HEK293T (cell line): ENCODE measurements at regions not wholly inside any gene's neighbourhood (a gene's known extent, or its start where the extent isn't known, plus 50 kb on each side); places are given as distances from the start of the nearest gene placed in this dataset.
A peak's percentile ranks its signal among the peaks of the same experiment; 100 is the strongest.

Source experiments
- CTCF ChIA-PET: fragments of 350-600 bp; formaldehyde crosslinking; extraction: SDS; loops from one replicate; lab custom pipeline; 2021; ENCODE audit warnings: antibody characterized with exemption, inconsistent platforms; lab: Yijun Ruan, JAX
- POLR2A ChIA-PET: fragments of 350-600 bp; formaldehyde crosslinking; extraction: SDS; loops from one replicate; lab custom pipeline; 2020; ENCODE audit warnings: antibody characterized with exemption, inconsistent platforms; lab: Yijun Ruan, JAX
- DNase-seq: peaks from one replicate; pipeline ENCODE4 v3.0.0; 2012; ENCODE audit warnings: mixed read lengths; ENCODE audit errors: extremely low spot score
- ARNT ChIP-seq: fragments of 450-650 bp; IDR thresholded peaks from 2 replicates; pipeline ENCODE4 v1.6.1; 2017; ENCODE audit warnings: mild to moderate bottlenecking
- BHLHE40 ChIP-seq: fragments of 450-650 bp; IDR thresholded peaks from 2 replicates; pipeline ENCODE4 v1.6.1; 2016; ENCODE audit warnings: mild to moderate bottlenecking, moderate library complexity, borderline replicate concordance
- CTBP1 ChIP-seq: fragments of 450-650 bp; IDR thresholded peaks from 2 replicates; pipeline ENCODE4 v1.6.1; 2016; ENCODE audit warnings: borderline replicate concordance
- ELF4 ChIP-seq: fragments of 450-650 bp; IDR thresholded peaks from 2 replicates; pipeline ENCODE4 v1.6.1; 2017; ENCODE audit warnings: antibody characterized with exemption
- FOXA1 ChIP-seq: fragments of 450-650 bp; IDR thresholded peaks from 2 replicates; pipeline ENCODE4 v1.6.1; 2016; ENCODE audit warnings: mild to moderate bottlenecking
- FOXK2 ChIP-seq: fragments of 450-650 bp; IDR thresholded peaks from 2 replicates; pipeline ENCODE4 v1.6.1; 2016; ENCODE audit warnings: mild to moderate bottlenecking
- FOXM1 ChIP-seq: fragments of 450-650 bp; IDR thresholded peaks from 2 replicates; pipeline ENCODE4 v1.6.1; 2017; ENCODE audit warnings: mild to moderate bottlenecking, borderline replicate concordance
- HDGF ChIP-seq: fragments of 450-650 bp; IDR thresholded peaks from 2 replicates; pipeline ENCODE4 v1.6.1; 2017; ENCODE audit warnings: antibody characterized with exemption, borderline replicate concordance
- L3MBTL2 ChIP-seq: fragments of 450-650 bp; conservative IDR thresholded peaks from 2 replicates; pipeline ENCODE4 v1.6.1; 2016; ENCODE audit warnings: mild to moderate bottlenecking
- LEF1 ChIP-seq: fragments of 450-650 bp; IDR thresholded peaks from 2 replicates; pipeline ENCODE4 v1.6.1; 2017; ENCODE audit warnings: mild to moderate bottlenecking, borderline replicate concordance
- NFRKB ChIP-seq: fragments of 450-650 bp; IDR thresholded peaks from 2 replicates; pipeline ENCODE4 v1.6.1; 2016; ENCODE audit warnings: mild to moderate bottlenecking, moderate library complexity
- SP1 ChIP-seq: fragments of 450-650 bp; IDR thresholded peaks from 2 replicates; pipeline ENCODE4 v1.6.1; 2017
- SUZ12 ChIP-seq: fragments of 450-650 bp; IDR thresholded peaks from 2 replicates; pipeline ENCODE4 v1.6.1; 2016; ENCODE audit warnings: mild to moderate bottlenecking
- TARDBP ChIP-seq: fragments of 450-650 bp; IDR thresholded peaks from 2 replicates; pipeline ENCODE4 v1.6.1; 2016
- ZNF384 ChIP-seq: fragments of 450-650 bp; IDR thresholded peaks from 2 replicates; pipeline ENCODE4 v1.6.1; 2016
- TF ChIP-seq, protein P1 (sequence below): fragments of 450-650 bp; IDR thresholded peaks from 2 replicates; pipeline ENCODE4 v1.6.1; 2016

DNA sequence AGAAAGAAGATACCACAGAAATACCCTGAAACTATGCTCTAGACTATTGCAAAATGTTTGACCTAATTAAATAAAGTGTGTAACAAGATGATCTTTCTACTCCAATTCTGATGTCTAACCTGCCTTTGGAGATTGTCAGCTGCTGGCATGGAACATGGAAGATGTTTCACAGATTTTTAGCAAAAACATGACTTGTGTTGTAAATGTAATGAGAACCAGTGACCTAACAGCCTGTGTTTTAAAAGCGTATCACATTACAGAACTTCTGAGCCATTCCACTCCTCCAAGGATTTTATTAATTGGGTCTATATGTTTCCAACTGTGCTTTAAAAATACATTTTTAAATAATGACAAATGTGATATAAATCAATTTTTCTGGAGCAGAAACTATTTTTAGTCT, 526.3 kb upstream of the SEMA3D start:
- DNase-seq = no peak

DNA sequence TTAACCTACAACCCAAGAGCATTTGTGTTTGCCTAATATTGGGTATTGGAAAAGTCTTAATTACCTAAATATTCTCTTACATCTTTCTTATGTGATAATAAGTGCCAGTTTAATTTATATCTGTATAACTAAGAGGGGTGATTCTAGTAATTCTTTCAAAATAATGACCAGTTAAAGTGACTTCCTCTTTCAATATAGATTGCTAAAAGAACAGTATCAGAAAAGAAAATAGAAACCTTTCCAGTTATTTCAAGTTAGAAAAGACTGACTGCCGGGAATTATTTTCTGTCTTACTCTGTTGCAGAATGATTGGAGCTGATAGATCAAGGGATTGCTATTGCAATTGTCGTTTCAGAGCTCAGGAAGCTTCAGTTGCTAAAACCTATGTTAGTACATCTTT, 525.0 kb upstream of the SEMA3D start:
- DNase-seq = no peak
- no peak for TF ChIP-seq BHLHE40
- no peak for TF ChIP-seq SP1
- TF ChIP-seq ELF4 = no peak
- TF ChIP-seq HDGF = no peak
- TF ChIP-seq ARNT = no peak
- no peak for TF ChIP-seq TARDBP
- TF ChIP-seq CTBP1 = no peak
- TF ChIP-seq L3MBTL2 = no peak
- POLR2A ChIA-PET = no interaction called here
- CTCF ChIA-PET = no interaction called here

More for the DNA sequence above, 526.3 kb upstream of the SEMA3D start:
- ChIA-PET POLR2A (no interaction called here), CTCF (no interaction called here)
- TF ChIP-seq SP1 (no peak), L3MBTL2 (no peak), FOXM1 (no peak), NFRKB (no peak), ARNT (no peak), CTBP1 (no peak), HDGF (no peak), BHLHE40 (no peak), ELF4 (no peak), SUZ12 (no peak), TARDBP (no peak), ZNF384 (no peak), FOXK2 (no peak), LEF1 (no peak), FOXA1 (no peak)
- TF ChIP-seq, protein P1, sequence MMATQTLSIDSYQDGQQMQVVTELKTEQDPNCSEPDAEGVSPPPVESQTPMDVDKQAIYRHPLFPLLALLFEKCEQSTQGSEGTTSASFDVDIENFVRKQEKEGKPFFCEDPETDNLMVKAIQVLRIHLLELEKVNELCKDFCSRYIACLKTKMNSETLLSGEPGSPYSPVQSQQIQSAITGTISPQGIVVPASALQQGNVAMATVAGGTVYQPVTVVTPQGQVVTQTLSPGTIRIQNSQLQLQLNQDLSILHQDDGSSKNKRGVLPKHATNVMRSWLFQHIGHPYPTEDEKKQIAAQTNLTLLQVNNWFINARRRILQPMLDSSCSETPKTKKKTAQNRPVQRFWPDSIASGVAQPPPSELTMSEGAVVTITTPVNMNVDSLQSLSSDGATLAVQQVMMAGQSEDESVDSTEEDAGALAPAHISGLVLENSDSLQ = no peak

DNA sequence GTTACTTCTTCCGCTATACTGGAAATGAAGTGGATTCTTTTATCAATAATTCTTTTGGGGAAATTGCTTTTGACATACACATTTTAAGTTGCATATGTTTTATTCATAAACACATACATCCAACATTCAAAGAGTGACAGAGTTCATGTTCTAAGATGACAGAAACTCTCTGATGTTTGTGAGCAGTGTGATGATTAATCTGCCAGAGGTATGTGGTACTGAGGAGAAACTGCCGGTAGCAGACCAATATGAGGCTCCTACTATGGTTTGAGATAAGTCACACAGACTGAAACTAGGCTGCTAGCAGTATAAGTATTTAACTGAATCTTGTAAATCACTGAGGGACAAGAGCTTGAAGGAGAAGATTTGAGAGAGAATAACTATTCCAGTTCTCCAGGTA, 524.1 kb upstream of the SEMA3D start:
- DNase-seq = no peak
- ChIA-PET POLR2A (no interaction called here), CTCF (interaction anchor here (0.6 kb wide), 1 partner anchor 1706 kb away, joined by 4 read pairs; no protein-coding TSS in a partner anchor)
- no peak for TF ChIP-seq BHLHE40
- TF ChIP-seq LEF1 = no peak
- TF ChIP-seq ELF4 = no peak
- TF ChIP-seq SUZ12 = no peak
- no peak for TF ChIP-seq FOXA1
- no peak for TF ChIP-seq FOXK2
- TF ChIP-seq CTBP1 = no peak
- TF ChIP-seq ZNF384 = no peak

DNA sequence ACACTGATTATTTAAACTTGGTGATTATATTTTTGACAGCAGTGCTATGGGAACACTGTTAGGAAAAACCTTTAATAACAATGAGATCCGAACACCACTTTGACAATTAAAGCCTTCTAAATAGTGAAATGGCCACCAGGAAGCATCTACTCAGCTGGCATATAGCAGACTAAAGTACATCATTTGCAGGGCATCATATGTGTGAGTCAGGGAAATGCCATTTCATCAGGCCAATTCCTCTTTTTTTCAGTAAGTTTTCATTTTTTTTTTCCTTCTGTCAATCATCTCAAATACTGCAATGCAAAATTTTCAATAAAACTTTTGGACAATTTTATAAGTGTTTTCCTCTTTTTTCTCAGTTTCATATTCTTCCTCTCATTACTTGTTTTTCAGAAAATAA, 521.4 kb upstream of the SEMA3D start:
- no peak for DNase-seq
- ChIA-PET POLR2A (no interaction called here), CTCF (no interaction called here)
- TF ChIP-seq, protein P1 = peak; percentile 16; the same call in 1 of the 2 replicates
- no peak for TF ChIP-seq NFRKB

DNA sequence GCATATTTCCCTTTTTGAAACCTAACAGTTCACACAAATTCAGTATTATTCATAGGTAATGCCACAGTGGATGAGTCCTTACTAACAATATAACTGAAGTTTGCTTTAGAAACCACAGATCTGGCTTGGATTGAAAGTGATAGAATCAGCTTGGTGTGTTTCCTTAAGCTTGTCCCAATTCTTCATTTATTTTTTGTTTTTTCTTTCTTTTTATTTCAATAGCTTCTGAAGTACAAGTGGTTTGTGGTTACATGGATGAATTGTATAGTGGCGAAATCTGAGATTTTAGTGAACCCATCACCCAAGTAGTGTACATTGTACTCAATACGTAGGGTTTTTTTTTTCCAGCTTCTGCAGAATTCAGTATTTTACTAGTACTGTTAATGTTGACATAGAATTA, 518.2 kb upstream of the SEMA3D start:
- ChIA-PET CTCF (no interaction called here), POLR2A (no interaction called here)
- no peak for DNase-seq
- no peak for TF ChIP-seq ZNF384
- TF ChIP-seq CTBP1 = no peak
- TF ChIP-seq FOXK2 = no peak

DNA sequence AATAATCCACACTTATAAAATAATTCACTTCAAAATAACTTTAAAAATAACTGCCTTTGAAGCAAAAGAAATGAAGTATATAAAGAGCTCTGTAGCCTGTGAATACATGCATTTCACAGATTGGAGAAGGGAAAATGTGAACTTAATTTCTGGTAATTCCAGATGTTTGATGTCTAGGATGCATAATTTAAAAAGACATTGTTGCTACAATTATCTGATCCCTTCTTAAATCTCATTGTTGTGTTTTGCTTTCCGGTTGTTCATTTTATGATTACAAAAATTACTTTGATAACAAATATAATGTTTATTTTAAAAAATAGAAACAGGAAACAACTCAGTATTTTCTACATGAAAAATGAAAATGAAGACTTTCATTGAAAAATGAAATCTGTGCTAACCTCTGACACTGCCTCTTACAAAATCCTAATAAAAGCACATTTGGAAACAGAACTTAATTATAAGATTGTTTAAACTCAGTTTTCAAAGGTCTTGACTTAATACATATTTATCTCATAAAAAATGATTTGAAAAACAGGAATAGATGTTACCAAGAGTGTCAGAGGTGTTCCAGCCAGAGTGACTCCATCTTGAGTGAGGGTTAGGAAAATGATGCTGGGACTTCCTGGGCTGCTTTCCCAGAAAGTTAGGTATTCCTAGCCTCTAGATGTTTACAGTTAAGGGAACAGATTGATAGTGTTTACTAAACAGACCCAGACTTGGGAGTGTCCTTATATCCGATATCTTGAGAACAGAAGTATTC, 516.6 kb upstream of the SEMA3D start:
- POLR2A ChIA-PET = no interaction called here
- no peak for DNase-seq
- CTCF ChIA-PET = no interaction called here
- TF ChIP-seq HDGF (no peak), SUZ12 (no peak)

DNA sequence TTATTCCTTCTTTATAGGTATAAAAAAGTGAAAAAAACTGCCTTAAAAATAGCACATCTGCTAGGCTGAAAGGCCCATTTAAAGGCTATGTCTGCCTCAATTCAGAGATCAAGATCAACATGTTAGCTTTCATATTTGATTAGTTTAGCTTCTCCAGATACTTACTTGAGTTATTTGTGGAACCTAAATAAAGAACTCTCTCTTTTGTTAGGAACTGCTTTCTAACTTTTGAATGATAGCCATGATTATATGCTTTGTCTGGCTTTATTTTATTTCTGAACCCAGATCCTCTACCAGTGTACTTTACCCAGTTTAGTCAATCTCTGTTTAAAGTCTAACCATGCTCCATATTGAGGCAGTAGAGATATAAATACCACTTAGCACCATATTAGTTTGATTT, 515.5 kb upstream of the SEMA3D start:
- POLR2A ChIA-PET = no interaction called here
- DNase-seq = no peak
- TF ChIP-seq SP1 (no peak), BHLHE40 (no peak), ZNF384 (no peak), L3MBTL2 (no peak)
- CTCF ChIA-PET = no interaction called here

DNA sequence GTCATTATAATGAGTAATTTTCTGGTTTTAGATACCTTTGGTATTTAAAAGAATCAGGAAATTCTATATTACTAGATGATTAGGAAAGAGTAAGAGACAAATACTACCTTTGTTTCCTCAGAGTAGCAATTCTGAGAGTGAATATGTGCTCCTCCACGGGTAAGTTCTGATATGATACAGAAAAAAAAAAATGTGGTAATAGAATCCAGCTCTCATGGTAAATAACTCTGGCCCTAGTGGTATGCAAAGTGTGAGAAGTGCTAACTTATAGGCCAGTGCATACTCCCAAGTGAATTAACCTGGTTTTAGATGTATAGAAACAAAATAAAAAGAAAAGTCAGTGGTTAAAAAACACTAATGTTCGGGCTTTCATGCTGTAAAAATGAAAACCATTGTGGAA, 512.6 kb upstream of the SEMA3D start:
- TF ChIP-seq FOXM1 (no peak), TARDBP (no peak), ARNT (no peak), FOXK2 (no peak), ELF4 (no peak)
- ChIA-PET POLR2A (no interaction called here), CTCF (no interaction called here)

More for the DNA sequence above, 512.6 kb upstream of the SEMA3D start:
- DNase-seq = no peak
